ENCODE measurements at regions not wholly inside any gene's neighbourhood (a gene's known extent, or its start where the extent isn't known, plus 50 kb on each side); places are given as distances from the start of the nearest gene placed in this dataset.

DNA sequence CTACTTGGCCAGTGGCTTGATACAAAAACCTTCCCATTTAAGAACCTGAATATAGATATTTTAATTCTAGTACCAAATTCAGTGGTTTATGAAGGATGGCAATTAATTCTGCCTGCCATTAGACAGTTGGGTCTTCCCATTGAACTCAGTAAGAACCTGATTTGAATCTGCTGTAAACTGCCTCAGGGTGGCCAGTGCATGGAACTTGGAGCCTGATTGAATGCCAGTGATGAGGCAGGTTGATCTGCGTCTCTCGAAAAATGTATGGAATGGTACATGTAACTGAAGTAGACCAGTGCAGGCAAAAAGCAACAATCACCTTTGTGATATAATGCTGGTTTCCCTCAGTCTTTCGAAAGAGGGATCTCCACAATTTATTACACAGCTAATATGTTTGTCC lies 421.4 kb downstream of the TMA16 start:
- POLR2A ChIA-PET: no interaction called here
- CTCF ChIA-PET: no interaction called here
- TF ChIP-seq, protein P1, sequence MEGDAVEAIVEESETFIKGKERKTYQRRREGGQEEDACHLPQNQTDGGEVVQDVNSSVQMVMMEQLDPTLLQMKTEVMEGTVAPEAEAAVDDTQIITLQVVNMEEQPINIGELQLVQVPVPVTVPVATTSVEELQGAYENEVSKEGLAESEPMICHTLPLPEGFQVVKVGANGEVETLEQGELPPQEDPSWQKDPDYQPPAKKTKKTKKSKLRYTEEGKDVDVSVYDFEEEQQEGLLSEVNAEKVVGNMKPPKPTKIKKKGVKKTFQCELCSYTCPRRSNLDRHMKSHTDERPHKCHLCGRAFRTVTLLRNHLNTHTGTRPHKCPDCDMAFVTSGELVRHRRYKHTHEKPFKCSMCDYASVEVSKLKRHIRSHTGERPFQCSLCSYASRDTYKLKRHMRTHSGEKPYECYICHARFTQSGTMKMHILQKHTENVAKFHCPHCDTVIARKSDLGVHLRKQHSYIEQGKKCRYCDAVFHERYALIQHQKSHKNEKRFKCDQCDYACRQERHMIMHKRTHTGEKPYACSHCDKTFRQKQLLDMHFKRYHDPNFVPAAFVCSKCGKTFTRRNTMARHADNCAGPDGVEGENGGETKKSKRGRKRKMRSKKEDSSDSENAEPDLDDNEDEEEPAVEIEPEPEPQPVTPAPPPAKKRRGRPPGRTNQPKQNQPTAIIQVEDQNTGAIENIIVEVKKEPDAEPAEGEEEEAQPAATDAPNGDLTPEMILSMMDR (IDR thresholded peaks at IDR 0.05; ENCODE audit: control extremely low read depth, extremely low read depth, low read depth, missing control alignments): no peak
- no peak for DNase-seq (ENCODE audit: extremely low spot score)

DNA sequence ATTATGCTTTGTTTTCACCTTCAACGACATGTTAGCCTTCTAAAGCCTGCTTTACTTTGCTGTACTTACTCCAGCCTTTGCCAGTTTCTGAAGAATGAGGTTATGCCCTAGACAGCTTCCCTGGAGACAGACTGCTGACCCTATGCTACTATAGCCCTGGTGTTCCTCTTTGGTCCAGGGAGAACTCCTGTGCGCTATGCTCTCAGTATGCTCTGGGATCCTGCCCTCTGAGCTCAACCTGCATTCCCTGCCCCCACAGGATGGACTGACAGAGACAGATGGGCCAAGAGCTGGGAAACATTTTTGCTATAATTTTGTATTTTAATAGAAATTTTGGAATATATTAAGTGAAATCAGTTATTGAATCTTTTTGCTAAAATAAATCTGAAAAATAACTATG lies 425.9 kb downstream of the TMA16 start:
- TF ChIP-seq, protein P1 (IDR thresholded peaks at IDR 0.05; ENCODE audit: control extremely low read depth, extremely low read depth, low read depth, missing control alignments): no peak
- ChIA-PET POLR2A (no interaction called here), CTCF (no interaction called here)
- no peak for DNase-seq (ENCODE audit: extremely low spot score)

DNA sequence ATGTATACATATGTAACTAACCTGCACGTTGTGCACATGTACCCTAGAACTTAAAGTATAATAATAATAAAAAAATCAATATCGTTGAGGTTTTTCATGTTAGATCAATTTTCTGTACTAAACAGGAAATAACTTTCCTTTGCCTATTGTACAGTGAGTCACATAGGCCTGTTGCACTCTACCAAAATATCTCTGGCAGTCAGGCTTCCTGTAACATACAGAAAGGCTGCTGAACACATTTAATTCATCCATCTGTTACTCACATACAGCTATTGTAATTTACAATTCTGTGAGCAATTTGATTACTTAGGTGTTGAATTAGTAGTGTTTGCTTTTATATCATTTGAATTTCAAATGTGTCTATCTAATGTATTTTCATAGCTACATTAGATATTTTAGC lies 427.8 kb downstream of the TMA16 start:
- CTCF ChIA-PET: no interaction called here
- POLR2A ChIA-PET: no interaction called here
- DNase-seq (ENCODE audit: extremely low spot score): no peak
- TF ChIP-seq, protein P1 (IDR thresholded peaks at IDR 0.05; ENCODE audit: control extremely low read depth, extremely low read depth, low read depth, missing control alignments): no peak

DNA sequence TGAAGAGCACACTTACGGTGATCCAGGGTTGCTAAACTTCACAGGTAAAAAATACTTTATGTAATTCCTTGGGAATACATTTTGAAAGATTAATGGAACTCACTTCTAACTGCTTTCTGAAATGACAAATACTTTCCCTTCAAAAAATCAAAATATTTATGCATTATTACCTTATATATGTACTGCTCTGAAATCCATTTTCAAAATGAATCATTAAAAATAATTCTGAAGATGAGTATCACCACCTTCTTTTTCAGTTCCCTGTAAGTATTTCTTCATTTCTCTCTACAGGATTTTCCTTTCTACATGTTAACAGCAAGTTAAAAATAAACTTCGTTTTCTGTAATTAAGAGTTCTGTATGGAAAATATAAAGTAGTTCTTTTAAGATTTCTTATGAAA lies 428.6 kb downstream of the TMA16 start:
- POLR2A ChIA-PET: no interaction called here
- CTCF ChIA-PET: no interaction called here
- TF ChIP-seq, protein P1 (IDR thresholded peaks at IDR 0.05; ENCODE audit: control extremely low read depth, extremely low read depth, low read depth, missing control alignments): no peak
- no peak for DNase-seq (ENCODE audit: extremely low spot score)

DNA sequence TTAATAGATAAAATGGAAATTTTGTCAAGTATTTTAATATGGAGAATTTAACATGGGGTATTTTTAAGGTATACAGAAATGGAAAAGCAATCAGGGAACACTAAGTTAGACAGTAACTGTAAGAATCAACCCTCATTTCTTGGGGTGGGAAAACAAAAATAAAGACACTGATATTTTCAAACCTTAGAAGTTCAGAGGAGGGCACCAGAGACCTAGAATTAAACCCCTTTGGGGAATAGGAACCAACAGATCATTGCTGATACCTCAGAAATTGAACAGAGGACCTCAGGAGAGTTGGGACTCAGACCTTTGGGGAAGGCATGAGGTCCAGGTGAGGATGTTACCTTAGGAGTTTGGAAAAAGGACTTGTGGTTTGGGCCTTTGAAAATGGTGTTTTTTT lies 435.6 kb downstream of the TMA16 start:
- POLR2A ChIA-PET: no interaction called here
- DNase-seq (ENCODE audit: extremely low spot score): no peak
- CTCF ChIA-PET: no interaction called here
- TF ChIP-seq, protein P1 (IDR thresholded peaks at IDR 0.05; ENCODE audit: control extremely low read depth, extremely low read depth, low read depth, missing control alignments): no peak

DNA sequence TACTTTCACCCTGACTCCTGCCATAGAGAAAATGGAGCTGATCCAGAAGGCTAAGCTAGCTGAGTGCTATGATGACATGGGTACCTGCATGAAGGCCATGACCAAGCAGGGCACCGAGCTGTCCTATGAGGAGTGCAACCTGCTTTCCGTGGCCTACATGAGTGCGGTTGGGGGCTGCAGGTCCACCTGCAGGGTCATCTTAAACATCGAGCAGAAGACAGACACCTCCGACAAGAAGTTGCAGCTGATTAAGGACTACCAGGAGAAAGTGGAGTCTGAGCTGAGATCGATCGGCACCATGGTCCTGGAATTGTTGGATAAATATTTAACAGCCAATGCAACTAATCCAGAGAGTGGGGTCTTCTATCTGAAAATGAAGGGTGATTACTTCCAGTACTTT lies 438.0 kb downstream of the TMA16 start:
- TF ChIP-seq, protein P1 (IDR thresholded peaks at IDR 0.05; ENCODE audit: control extremely low read depth, extremely low read depth, low read depth, missing control alignments): no peak
- ChIA-PET POLR2A (no interaction called here), CTCF (interaction anchor here (1.4 kb wide), 1 partner anchor 13 kb away, joined by 3 read pairs; no protein-coding TSS in a partner anchor)
- no peak for DNase-seq (ENCODE audit: extremely low spot score)

DNA sequence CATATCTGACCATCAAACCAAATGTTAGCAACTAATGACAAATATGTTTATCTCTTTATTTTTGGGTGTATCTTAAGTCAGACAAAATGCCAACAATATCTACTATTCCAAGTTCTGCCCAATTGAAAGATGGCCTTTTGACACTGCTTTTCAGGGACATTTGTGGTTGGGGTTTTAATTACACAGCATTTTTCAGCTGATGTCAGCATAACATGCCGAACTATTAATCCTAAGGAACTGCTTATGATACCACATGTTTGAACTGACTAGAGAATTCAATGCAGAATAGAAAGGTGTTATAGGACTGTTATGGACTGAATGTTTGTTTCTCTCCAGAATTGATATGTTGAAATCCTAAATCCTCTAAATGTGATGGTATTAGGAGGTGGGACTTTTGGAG lies 445.1 kb downstream of the TMA16 start:
- ChIA-PET POLR2A (no interaction called here), CTCF (interaction anchor here (0.9 kb wide), 1 partner anchor 44 kb away, joined by 3 read pairs; no protein-coding TSS in a partner anchor)
- TF ChIP-seq, protein P1 (IDR thresholded peaks at IDR 0.05; ENCODE audit: control extremely low read depth, extremely low read depth, low read depth, missing control alignments): no peak
- DNase-seq (ENCODE audit: extremely low spot score): no peak

Measured in GM10248 (cell line).